Adrenal gland (tissue), 5 donors: ENCODE measurements at regions not wholly inside any gene's neighbourhood (a gene's known extent, or its start where the extent isn't known, plus 50 kb on each side); places are given as distances from the start of the nearest gene placed in this dataset.

ENCODE experiments used
- POLR2A ChIP-seq, 2 donors: fragments of 450-650 bp; IDR thresholded peaks; one replicate each; pipeline ENCODE4 v1.6.1; 2017; ENCODE audit warnings: antibody characterized with exemption in 2 of 2, mild to moderate bottlenecking in 2 of 2, moderate library complexity in 1 of 2
- TF ChIP-seq, protein P1 (sequence below), 6 experiments: fragments of 450-650 bp in 4 of 6; fragments of 200-600 bp in 2 of 6; sonication (generic) in 1 of 6; IDR thresholded peaks; 1 replicate in 5 of 6; 2 replicates in 1 of 6; pipeline versions ENCODE4 v1.5.1 to v1.8.0; 2016 to 2021; ENCODE audit warnings: antibody characterized with exemption in 6 of 6, mild to moderate bottlenecking in 2 of 6, moderate library complexity in 1 of 6
- donor health status: DM: no; HTN: no; CAD: no.

GRCh38 chr16:16934660-16935059 is 536.1 kb downstream of the XYLT1 start:
- no peak for TF ChIP-seq POLR2A (IDR thresholded peaks at IDR 0.05)
- TF ChIP-seq, protein P1, sequence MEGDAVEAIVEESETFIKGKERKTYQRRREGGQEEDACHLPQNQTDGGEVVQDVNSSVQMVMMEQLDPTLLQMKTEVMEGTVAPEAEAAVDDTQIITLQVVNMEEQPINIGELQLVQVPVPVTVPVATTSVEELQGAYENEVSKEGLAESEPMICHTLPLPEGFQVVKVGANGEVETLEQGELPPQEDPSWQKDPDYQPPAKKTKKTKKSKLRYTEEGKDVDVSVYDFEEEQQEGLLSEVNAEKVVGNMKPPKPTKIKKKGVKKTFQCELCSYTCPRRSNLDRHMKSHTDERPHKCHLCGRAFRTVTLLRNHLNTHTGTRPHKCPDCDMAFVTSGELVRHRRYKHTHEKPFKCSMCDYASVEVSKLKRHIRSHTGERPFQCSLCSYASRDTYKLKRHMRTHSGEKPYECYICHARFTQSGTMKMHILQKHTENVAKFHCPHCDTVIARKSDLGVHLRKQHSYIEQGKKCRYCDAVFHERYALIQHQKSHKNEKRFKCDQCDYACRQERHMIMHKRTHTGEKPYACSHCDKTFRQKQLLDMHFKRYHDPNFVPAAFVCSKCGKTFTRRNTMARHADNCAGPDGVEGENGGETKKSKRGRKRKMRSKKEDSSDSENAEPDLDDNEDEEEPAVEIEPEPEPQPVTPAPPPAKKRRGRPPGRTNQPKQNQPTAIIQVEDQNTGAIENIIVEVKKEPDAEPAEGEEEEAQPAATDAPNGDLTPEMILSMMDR (IDR thresholded peaks at IDR 0.05) = no peak
